ENCODE measurements at regions not wholly inside any gene's neighbourhood (a gene's known extent, or its start where the extent isn't known, plus 50 kb on each side); places are given as distances from the start of the nearest gene placed in this dataset.

DNA sequence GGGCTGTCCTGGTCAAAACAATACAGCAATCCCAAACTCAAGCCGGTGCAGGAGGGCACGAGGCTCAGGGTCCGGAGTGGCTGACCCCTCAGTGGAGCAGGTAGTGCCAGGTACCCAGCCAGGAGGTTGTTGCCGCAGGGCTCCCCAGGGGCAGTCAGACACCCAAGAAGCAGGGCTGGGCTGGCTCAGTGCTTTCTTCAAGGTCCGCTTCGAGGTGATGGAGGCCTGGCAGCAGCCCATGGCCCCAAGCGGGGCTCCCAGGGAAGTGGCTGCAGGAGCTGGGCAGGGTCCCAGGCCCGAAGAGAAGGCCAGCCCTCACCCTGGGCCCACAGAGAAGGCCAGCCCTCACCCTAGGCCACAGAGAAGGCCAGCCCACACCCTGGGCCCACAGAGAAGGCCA is 55.3 kb upstream of the COPS8 start:
- H2BK120ac ChIP-seq (replicated peaks; ENCODE audit: low read depth, low read length): no peak overlapping the region
- H2BK5ac ChIP-seq (ENCODE audit: low read depth, low read length): no peak overlapping the region
- no peak overlapping the region for H2BK12ac ChIP-seq (ENCODE audit: low read depth, low read length)
- no peaks in the 10 kb centered on the region for H3K9me3 ChIP-seq (ENCODE audit: insufficient read depth in 2 of 2, low read depth in 1 of 2, low read length in 1 of 2)
- H4K5ac ChIP-seq (ENCODE audit: insufficient read length, low read depth, low read length): no peak overlapping the region
- FAIRE-seq: no peak
- H3K27me3 ChIP-seq (replicated peaks in 1 of 4; ENCODE audit: control insufficient read depth in 3 of 4, extremely low read depth in 1 of 4, insufficient read depth in 3 of 4, low read length in 3 of 4): no peaks in the 10 kb centered on the region; a peak in 1 of 7 replicates
- no peak overlapping the region for H2AK5ac ChIP-seq (ENCODE audit: low read depth, low read length)
- H3K4me2 ChIP-seq (ENCODE audit: insufficient read depth in 1 of 2, low read depth in 2 of 2, low read length in 2 of 2): no peak overlapping the region
- POLR2A ChIA-PET (ENCODE audit: partially characterized antibody): interaction anchor here (0.6 kb wide), 1 partner anchor 44 kb away, joined by 3 read pairs; no protein-coding TSS in a partner anchor
- no peak overlapping the region for H3K4me3 ChIP-seq (ENCODE audit: extremely low read depth in 1 of 4, insufficient read depth in 2 of 4, low read depth in 3 of 4, low read length in 4 of 4)
- TF ChIP-seq TAF1 (IDR thresholded peaks at IDR 0.05; ENCODE audit: low read depth, low read length) (no peak), CTBP2 (IDR thresholded peaks at IDR 0.05; ENCODE audit: borderline replicate concordance, insufficient read depth, insufficient read length, low read length) (no peak), SIX5 (IDR thresholded peaks at IDR 0.05; ENCODE audit: low read depth, low read length) (no peak), RXRA (IDR thresholded peaks at IDR 0.05; ENCODE audit: insufficient read depth, low read depth, low read length) (no peak), HDAC6 (IDR thresholded peaks at IDR 0.05; ENCODE audit: low read depth, low read length) (no peak), SUZ12 (IDR thresholded peaks at IDR 0.05; ENCODE audit: low read length) (no peak), TAF7 (optimal IDR thresholded peaks at IDR 0.05; ENCODE audit: borderline replicate concordance, low read depth, low read length) (no peak), HDAC2 (IDR thresholded peaks at IDR 0.05; ENCODE audit: borderline replicate concordance in 1 of 2, low read depth in 2 of 2, low read length in 2 of 2) (no peak), GABPA (IDR thresholded peaks at IDR 0.05; ENCODE audit: borderline replicate concordance, insufficient read depth, low read length) (no peak), SIN3A (conservative IDR thresholded peaks at IDR 0.05 in 1 of 2, IDR thresholded peaks at IDR 0.05 in 1 of 2; ENCODE audit: low read depth in 1 of 2, low read length in 2 of 2) (no peak), SRF (IDR thresholded peaks at IDR 0.05; ENCODE audit: low read depth, low read length) (no peak), SP2 (IDR thresholded peaks at IDR 0.05; ENCODE audit: low read length) (no peak), CREB1 (IDR thresholded peaks at IDR 0.05) (no peak)
- no peaks in the 10 kb centered on the region for H4K20me1 ChIP-seq (replicated peaks in 1 of 2; ENCODE audit: control insufficient read depth in 1 of 2, insufficient read depth in 2 of 2, low read length in 2 of 2)
- no peak overlapping the region for H2AFZ ChIP-seq (ENCODE audit: low read length)
- H2BK15ac ChIP-seq (ENCODE audit: low read length): no peak overlapping the region
- no peaks in the 10 kb centered on the region for H3K79me2 ChIP-seq (ENCODE audit: control insufficient read depth in 1 of 2, insufficient read depth in 2 of 2, low read length in 2 of 2)
- WGBS, 2 experiments (ENCODE audit: extremely low coverage in 1 of 2, insufficient coverage in 1 of 2, insufficient read length in 1 of 2, insufficient replicate concordance in 2 of 2, low coverage in 1 of 2, low lambda C conversion rate in 2 of 2, missing lambda C conversion rate in 1 of 2): 94% methylated on average over 7 of the region's 8 CpGs; no CpG with 5 or more reads in 1 of the 2 experiments
- no peaks in the 10 kb centered on the region for H3K4me1 ChIP-seq (replicated peaks in 1 of 4; ENCODE audit: control insufficient read depth in 3 of 4, insufficient read depth in 4 of 4, low read length in 3 of 4)
- H3K79me1 ChIP-seq (ENCODE audit: low read depth, low read length): no peaks in the 10 kb centered on the region
- CTCF ChIA-PET (ENCODE audit: partially characterized antibody): no interaction called here
- no peak overlapping the region for H4K91ac ChIP-seq (replicated peaks; ENCODE audit: insufficient read length, low read length)
- no peak for DNase-seq (ENCODE audit: low read depth in 1 of 2, low spot score in 2 of 2)
- H4K8ac ChIP-seq (ENCODE audit: extremely low read depth, insufficient read depth, low read length): no peak overlapping the region
- H3K27ac ChIP-seq (ENCODE audit: low read depth, low read length): no peak overlapping the region
- no peak overlapping the region for H3K23ac ChIP-seq (ENCODE audit: insufficient read length)
- H3K23me2 ChIP-seq (ENCODE audit: low read depth, low read length): no peaks in the 10 kb centered on the region
- no peak overlapping the region for H3K56ac ChIP-seq (replicated peaks; ENCODE audit: insufficient read length, low read depth, low read length)
- H3K18ac ChIP-seq (ENCODE audit: extremely low read depth, low read length): no peak overlapping the region
- no peak overlapping the region for H3K4ac ChIP-seq (replicated peaks; ENCODE audit: insufficient read length, low read depth, low read length)
- H3K14ac ChIP-seq (ENCODE audit: insufficient read length): no peak overlapping the region
- H3K9ac ChIP-seq (replicated peaks in 1 of 4; ENCODE audit: extremely low read depth in 1 of 4, low read depth in 3 of 4, low read length in 3 of 4): no peak overlapping the region
- H2BK20ac ChIP-seq (ENCODE audit: low read length): no peak overlapping the region
- no peaks in the 10 kb centered on the region for H3K36me3 ChIP-seq (ENCODE audit: control insufficient read depth in 2 of 4, insufficient read depth in 4 of 4, low read length in 3 of 4)

Measured in H1 (cell line).